Breast epithelium (tissue), 3 donors: ENCODE measurements at regions not wholly inside any gene's neighbourhood (a gene's known extent, or its start where the extent isn't known, plus 50 kb on each side); places are given as distances from the start of the nearest gene placed in this dataset.

ENCODE experiments used
- CTCF ChIP-seq, 3 donors: fragments of 450-650 bp; IDR thresholded peaks; one replicate each; pipeline ENCODE4 v1.5.1; 2016 to 2017; ENCODE audit warnings: antibody characterized with exemption in 3 of 3, mild to moderate bottlenecking in 3 of 3, moderate library complexity in 3 of 3
- POLR2A ChIP-seq: fragments of 450-650 bp; IDR thresholded peaks from one replicate; pipeline ENCODE4 v1.6.1; 2016; ENCODE audit warnings: antibody characterized with exemption, mild to moderate bottlenecking, moderate library complexity
- POLR2AphosphoS5 ChIP-seq, 3 donors: sonication (generic); formaldehyde crosslinking; IDR thresholded peaks; one replicate each; pipeline ENCODE4 v1.6.1; 2017; ENCODE audit warnings: antibody characterized with exemption in 3 of 3

GRCh38 chr3:75220932-75221331 is 443.2 kb upstream of the FRG2C start:
- TF ChIP-seq CTCF (IDR thresholded peaks at IDR 0.05) = no peak
- no peak for TF ChIP-seq POLR2AphosphoS5 (IDR thresholded peaks at IDR 0.05)
- no peak for TF ChIP-seq POLR2A
